ENCODE measurements at regions not wholly inside any gene's neighbourhood (a gene's known extent, or its start where the extent isn't known, plus 50 kb on each side); places are given as distances from the start of the nearest gene placed in this dataset.
"Not testable (repeated sequence)": the region's sequence is repeated elsewhere in the genome, so short reads cannot be mapped to it uniquely, and the experiment has no call there.

GRCh38 chrX:146046011-146046715 lies 228.5 kb downstream of the SLITRK2 start:
- TF ChIP-seq, protein P1, sequence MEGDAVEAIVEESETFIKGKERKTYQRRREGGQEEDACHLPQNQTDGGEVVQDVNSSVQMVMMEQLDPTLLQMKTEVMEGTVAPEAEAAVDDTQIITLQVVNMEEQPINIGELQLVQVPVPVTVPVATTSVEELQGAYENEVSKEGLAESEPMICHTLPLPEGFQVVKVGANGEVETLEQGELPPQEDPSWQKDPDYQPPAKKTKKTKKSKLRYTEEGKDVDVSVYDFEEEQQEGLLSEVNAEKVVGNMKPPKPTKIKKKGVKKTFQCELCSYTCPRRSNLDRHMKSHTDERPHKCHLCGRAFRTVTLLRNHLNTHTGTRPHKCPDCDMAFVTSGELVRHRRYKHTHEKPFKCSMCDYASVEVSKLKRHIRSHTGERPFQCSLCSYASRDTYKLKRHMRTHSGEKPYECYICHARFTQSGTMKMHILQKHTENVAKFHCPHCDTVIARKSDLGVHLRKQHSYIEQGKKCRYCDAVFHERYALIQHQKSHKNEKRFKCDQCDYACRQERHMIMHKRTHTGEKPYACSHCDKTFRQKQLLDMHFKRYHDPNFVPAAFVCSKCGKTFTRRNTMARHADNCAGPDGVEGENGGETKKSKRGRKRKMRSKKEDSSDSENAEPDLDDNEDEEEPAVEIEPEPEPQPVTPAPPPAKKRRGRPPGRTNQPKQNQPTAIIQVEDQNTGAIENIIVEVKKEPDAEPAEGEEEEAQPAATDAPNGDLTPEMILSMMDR (IDR thresholded peaks at IDR 0.05; ENCODE audit: low read depth, low read length), result not testable (repeated sequence)
- TF ChIP-seq EZH2phosphoT487 (IDR thresholded peaks at IDR 0.05; ENCODE audit: low read depth), result not testable (repeated sequence)
